ENCODE measurements at regions not wholly inside any gene's neighbourhood (a gene's known extent, or its start where the extent isn't known, plus 50 kb on each side); places are given as distances from the start of the nearest gene placed in this dataset.

DNA sequence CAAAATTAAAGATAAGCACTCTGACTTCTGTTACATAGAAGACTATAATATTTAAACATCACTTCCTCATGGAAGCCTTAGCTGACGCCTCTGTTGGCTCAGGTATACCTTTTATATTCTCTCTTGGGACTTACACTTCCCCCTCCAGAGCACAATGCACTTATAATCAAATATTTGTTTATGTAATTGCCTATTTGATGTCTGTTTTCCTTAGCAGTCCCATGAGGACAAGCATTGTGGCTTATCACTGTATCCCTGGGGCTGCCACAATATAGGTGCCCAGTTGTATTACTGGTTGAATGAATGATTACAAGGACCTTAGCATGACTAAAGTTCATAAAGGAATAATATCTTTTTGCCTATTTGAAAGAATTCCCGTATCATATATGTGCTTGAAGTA is 186.7 kb upstream of the VGLL2 start:
- DNase-seq = no peak

DNA sequence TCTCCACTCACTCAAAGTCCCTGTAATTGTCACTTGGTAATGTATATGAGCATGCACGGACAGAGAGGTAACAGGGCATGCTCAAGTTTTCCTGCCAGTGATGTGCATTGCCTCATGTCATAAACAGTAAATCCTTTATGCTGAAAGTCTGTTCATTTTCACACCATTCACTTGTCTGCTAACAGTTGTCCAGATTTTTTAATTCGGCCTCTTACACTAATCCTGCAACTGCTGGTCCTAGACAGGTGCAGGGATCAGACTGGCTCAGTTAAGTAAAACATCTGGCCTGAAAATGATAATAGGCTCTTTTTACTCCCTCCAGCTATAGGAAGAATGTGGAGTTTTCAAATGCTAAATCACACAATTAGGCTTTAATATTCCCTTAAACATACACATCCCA is 185.4 kb upstream of the VGLL2 start:
- no peak for DNase-seq

DNA sequence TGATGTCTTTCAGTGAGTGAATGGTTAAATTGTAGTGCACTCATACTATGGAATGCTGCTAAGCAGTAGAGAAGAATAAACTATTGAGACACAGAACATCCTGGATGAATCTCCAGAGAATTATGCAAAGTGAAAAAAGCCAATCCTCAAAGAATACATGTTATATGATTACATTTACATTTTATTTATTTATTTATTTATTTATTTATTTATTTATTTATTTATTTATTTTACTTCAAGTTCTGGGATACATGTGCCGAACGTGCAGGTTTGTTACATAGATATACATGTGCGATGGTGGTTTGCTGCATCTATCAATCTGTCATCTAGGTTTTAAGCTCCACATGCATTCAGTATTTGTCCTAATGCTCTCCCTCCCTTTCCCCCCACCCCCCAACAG is 175.8 kb upstream of the VGLL2 start:
- DNase-seq = no peak

DNA sequence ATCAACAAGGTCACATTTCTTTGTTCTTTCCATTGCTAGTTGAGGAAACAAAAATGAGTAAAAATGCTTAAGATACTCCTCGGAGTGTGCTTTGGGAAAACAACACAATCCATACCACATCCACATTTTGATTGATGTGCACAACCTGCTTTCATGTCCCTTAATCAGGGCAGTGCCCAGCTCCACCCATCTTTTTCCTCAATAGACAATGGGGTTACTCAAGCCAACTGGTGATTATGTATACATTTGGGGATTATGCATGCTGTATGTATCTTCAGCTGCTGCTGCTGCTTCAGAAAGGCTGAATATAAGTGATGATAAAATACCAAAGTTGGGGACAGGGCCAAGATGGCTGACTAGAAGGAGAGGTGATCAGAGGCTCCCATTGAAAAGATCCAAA is 155.2 kb upstream of the VGLL2 start:
- DNase-seq = no peak

DNA sequence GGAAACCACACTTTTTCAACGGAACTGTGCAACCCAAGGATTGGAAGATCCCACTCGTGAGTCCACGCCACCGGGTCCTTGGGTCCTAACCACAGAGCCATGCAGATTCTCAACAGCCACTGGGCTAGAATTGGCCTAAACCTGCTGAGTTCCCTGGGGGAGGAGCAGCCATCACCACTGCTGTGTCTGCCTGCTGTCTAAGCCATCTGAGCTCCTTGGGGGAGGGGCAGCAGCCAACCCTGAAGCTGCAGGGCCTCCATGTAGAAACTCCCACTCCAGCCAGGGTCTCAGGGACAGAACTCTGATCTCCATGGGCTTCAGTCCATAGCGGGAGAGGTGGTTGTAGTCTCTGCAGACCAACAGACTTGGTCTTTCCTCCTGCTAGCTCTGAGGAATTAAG is 154.6 kb upstream of the VGLL2 start:
- no peak for DNase-seq

DNA sequence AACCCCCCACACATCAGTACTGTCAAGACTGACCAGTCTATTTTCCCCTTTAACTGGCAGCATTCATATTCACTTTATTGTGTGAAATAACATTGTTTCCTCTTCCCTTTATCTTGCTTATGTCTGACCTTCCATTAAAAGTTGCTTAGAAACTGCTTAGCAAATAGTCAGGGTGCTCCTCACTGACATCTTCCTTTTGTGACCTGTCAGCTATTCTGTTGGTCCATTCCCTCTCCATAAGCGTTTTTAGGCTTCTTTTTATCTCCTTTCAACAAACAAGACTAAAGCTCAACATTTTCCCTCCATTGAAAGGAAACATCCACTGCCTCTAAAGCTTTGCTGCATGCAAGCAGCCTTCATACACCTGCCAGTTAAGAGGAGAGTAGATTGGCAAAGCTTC is 147.7 kb upstream of the VGLL2 start:
- DNase-seq = no peak

DNA sequence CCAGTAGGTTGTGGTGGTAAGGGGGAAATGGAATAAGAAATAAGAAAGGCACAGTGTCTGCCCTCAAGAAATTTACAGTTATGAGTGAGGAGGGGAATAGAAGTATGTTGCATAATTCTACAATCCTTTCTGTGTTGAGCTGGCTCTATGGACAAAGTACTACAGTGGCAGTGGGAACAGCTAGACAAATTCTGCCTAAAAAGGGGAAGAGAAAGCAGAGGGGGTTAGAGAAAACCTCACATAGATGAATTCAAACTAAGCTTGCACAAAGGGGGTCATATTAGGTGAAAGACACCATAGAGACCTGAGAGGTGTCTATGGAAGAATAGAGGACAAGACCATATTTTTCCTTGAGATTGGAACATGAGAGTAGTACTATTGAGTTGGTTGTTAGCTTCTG is 146.9 kb upstream of the VGLL2 start:
- no peak for DNase-seq

DNA sequence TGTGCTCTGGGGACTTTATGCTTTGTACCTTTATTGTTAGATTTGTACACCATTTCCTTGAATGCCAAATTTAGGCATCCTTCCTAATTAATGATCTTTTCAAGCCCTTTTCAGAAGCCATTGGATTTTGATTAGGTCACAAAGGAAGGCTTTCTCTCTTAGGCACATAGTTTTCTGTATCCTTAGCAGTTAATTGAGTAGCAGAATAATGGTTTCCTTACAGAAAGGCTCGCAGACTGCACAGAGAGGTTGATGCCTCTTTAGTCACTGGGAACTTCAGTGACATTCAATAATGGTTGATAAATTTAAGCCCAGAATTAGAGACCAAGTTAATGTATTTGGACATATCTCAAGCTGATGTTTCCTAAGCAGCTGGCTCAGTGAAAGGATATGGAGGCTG is 139.1 kb upstream of the VGLL2 start:
- DNase-seq = no peak

DNA sequence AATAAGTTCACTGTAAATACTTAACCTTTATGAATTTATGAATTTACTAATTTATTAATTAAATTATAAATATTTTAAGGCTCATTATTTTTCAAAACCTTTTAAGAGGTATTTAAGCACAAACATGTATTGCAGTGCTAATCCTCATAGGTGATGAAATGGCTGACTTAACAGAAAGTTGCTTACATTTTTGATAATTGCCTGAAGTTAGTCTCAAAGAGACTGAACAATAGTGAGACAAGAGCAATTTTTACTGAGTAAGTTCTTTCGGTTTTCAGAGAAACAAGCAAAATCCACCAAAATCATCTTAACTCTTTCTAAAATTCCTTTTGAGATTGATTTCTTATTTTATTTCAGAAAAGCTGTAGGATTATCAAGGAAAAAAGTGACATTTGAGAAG is 137.3 kb upstream of the VGLL2 start:
- no peak for DNase-seq

DNA sequence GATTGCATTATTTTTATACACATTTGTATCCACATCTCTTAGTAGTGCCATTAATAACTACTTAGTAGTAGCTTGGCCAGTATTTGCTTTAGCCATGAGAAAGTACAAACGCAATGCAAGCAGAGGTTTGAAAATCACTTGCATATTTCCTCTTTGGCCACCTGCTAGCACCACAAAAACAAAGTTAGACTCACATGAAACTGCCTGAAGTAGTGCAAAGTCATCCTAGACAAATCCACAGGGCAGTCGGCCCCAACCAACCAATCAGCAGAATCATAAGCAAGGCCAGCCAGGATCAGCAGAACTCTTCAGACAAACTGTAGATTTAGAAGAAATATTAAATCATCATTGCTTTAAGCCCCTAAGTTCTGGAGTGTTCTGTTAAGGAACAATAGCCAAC is 135.2 kb upstream of the VGLL2 start:
- DNase-seq = no peak

DNA sequence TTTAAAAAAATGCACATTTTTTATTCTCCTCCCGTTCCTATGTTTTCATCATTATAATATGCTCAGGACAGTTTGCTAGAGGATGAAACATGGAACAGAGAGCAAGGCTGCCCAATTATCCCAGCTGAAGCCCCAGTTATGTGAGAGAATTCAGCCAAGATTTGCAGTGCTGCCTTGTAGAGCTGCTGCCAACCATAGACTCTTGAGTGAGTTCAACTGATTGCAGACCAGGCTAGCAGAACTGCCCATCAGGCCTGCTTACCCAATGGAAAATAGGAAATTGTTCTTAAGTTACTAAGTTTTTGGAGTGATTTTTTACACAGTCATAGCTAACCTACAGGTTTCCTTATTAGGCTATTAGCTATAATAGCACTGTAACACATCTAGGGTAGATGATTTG is 128.7 kb upstream of the VGLL2 start:
- no peak for DNase-seq

DNA sequence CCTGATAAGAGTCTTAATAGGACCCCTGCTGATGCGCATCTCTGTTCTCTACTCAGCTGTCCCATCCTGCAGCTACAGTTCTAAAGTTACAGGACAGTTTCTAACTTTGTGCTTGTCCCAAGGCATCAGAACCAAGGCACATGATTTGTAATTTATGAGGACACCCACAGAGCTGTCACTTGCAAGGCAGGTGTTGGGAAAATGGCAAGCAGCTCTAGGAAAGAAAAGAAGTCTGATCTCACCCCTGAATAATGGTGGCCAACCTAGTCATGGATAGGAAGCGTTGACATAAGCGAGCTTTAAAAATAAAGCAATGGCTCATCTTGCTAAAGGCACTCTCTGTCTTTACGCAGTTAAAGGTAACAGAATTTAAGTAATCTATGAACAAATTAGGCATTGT is 127.6 kb upstream of the VGLL2 start:
- DNase-seq = no peak

DNA sequence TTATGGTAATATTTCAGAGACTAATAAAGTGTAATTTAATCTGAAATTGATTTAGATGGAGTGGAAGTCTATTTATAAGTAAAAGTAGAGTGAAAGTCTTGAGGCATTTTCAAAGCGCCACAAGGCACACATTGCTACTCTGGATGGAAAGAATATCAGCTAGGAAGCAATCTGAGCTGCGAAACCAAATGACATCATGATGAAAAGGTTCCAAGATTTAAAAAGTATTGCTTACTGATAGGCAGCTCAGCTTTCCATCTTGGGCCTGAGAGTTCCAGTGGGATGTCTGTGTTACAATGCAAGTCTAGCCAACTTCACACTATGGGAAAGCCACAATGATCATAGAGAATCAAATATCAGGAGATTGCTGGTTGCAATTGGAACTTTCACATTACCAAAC is 126.9 kb upstream of the VGLL2 start:
- DNase-seq = no peak

DNA sequence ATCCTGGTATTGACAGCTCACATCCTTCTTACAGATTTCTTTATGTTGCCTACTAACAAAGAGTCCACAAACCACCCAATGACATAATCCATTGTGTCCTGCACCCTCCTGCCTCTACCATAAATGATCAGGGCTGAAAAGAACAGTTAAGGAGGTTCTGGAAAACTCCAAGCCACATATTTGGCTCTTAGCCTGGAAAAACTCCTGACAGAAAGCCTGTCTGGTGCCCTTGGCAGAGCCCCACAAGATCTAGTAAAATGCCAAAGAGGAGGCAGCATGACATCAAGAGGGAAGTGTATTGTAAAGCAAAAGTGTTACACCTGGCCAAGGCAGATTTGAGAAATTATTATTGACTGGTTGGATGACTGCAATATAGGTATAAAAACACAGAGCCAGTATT is 126.4 kb upstream of the VGLL2 start:
- peak in 5 of 14 donors; percentile 2 to 34 (median 3) for DNase-seq

DNA sequence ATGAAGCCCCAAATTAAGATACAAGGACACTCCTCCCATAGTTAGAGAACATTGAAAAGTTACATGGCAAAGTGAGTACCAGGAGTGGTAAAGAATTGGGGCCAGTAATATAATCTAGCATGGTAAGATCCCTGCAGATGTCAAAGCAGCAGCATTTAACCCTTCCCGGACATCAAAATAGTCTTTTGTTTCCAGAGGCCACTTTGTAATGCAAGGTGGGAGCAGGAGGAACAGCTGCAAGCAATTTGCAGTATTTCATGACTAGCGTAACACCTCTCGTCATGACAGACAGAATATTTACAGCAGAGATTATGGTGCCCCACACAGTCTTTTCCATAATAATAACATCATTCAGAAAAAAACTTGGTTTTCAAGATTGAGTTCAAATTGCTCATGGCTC is 123.2 kb upstream of the VGLL2 start:
- no peak for DNase-seq

DNA sequence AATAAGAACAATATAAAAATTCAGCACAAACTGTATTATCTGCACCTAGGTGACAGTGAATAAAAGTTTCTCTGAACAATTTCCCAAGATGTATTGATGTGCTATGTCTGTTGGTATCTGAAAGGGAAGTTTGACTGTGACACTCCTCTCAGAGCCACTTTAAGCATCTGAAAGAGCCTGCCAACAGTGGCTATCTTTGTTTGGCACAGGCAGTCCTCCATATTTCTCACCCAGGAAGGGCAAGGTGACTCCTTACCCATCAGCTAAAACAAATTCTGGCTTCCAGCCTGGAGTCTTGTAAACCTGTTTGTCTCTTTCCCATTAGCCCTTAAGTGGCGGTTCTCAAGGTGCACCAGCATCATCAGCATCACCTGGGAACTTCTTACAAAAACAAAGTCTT is 122.4 kb upstream of the VGLL2 start:
- no peak for DNase-seq

DNA sequence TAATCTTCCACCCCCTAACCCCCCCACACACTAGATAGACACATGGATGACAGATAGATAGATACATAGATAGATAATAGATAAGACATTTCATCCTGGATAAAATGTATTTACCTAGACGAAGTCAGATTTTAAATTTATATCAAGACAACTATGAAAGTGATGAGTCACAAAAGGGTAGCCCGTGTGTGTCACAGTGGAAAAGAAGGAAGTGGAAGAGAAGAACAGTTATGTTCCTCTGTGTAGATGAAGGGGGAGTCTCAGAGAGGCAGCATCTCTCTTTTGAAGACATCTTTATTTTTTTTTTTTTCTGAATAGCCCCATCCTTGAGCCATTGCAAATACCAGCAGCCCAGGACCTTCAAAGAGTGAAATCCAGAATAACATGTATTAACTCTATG is 121.7 kb upstream of the VGLL2 start:
- no peak for DNase-seq

DNA sequence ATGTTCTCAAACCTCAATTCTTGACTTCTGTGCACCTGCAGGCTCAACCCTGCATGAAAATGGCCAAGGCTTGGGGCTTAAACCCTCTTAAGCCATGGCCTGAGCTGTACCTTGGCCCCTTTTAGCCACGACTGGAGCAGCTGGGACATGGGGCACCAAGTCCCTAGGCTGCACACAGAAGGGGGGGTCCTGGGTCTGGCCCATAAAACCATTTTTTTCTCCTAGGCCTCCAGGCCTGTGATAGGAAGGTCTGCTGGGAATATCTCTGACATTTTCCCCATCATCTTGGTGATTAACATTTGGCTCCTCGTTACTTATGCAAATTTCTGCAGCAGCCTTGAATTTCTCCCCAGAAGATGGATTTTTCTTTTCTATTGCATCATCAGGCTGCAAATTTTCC is 119.4 kb upstream of the VGLL2 start:
- no peak for DNase-seq

DNA sequence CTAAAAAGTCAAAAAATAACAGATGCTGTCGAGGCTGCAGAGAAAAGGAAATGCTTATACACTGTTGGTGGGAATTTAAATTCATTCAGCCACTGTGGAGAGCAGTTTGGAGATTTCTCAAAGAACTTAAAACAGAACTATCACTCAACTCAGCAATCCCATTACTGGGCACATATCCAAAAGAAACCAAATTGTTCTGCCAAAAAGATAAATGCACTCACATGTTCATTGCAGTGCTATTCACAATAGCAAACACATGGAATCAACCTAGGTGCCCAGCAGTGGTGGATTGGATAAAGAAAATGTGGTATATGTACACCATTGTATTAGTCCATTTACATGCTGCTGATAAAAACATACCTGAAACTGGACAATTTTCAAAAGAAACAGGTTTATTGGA is 116.0 kb upstream of the VGLL2 start:
- DNase-seq = no peak

DNA sequence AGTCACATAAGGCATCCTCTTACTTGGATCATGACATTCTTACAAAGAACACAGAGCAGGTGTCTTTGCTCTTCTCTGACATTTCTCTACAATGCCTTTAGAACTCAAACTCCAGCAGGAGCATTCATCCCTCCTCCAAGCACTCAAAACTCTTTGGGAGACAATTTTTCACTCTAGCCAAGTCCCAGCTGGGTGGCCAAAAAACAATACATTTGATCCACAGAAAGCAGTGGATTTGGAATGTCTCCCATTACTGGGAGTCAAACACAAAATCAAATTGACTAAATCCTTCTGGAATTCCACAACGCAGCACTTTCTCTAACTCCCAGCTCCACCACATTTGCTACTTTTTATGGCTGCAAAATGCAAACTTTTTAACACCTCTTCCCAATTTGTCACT is 108.6 kb upstream of the VGLL2 start:
- no peak for DNase-seq

DNA sequence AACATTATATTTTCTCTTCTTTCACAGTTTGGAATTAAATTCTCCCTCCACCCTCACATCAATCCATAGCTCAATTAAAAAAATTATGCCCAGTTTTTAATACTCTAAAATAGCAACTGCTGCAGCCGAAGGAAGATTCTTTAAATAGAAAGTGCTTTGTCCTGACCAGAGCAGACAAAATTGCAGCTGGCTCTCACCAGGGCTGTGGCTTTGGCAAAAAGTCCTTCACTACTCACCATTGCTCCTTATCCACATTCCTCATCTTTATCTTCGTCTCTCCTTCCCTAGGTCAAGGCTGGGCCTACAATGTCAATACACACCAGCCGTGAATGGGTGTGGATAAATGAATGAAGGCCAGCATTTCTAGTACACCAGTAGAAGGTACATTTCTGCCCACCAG is 107.9 kb upstream of the VGLL2 start:
- no peak for DNase-seq

DNA sequence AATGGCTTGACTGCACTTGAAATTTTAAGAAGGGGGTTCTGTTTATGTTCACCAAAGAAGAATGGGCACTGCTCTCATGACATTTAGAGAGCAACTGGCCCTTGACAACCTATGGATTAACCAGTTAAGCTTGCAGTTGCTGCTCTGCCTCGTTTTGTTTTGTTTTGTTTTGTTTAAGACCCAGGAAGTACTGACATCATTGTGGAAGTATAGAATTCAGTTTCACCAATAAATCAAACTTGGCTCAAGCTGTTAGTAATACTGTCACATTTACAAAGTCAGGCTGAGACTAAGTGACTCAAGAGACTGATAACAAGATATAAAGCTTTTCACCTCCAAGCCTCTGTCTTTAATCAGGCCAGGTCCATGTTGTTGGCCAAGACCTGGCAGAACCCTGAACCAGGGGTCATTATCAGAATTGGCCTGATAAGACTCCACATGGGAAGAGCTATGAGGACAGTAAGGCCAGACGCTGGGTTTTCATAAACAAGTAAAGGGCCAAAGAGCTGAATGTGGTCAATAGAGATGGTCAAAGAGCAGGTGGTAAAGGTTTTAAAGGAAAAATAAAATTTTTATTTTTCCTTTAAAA is 99.4 kb upstream of the VGLL2 start:
- no peak for DNase-seq

DNA sequence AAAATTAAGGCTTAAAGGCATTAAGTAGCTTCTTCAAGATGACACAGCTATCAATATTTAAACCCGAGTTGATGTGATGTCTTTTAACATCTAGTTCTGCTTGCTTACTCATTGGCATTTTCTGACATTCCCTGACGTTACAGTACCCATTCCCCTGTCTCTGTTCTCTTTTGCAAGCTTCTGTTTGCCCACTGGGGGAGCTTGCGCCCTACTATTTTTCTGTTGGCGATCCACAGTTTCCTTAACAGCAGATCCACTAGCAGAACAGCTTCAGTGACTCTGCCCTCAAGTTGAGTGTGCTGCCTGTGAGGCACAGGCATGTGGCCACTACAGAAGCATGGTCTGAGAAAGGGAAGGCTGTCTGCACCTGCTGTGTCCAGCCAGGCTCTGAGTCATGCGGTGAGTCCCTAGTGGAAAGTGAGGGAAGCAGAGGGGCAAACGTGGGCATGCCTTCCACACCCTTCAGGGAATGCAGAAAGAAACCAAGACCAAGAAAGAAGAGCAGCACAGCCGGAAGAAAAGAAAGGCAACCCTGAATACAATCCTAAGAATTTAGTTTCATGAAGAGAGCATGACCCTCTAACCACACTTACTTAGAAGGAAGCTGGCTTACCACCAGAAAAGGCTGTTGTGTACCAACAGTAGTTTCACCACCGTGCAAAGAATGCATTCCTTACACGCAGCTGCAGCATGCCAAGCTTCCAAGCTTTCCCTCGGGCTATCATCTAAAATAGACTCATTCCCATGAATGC is 97.7 kb upstream of the VGLL2 start:
- no peak for DNase-seq

DNA sequence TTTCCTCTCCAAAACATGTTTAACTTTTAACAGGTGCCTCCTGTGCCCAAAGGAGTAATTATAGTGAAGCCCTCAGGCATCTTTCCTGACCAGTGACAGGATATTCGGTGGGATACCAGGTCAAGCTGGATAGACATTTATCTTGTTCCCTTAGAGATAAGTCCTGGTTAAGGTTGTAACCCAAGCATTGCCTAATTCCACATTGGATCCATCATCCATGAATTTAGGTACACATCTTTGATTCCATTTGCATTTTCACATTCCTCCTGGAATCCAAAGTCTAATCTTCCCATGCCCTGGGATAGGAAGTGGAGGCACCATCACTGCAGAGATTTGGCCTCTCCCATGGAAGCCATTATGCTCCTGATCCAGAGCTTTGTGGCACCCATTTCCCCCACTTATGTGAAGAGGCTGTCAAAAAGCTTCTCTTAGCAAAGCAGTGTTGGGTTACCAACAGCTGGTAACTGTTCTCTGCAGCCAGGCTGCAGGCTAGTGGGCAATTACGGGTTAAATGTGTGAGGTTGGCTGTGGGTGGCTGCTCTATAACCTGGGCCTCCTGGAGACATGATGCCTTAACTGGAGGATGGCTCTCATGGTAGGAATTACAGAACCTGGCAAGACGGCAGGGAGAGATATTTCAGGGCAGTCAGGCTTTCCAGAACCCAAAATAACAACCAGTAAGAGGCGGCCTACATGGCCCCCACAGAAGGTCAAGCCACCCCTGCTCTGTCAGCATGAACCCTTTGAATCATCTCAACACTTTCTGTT is 96.9 kb upstream of the VGLL2 start:
- no peak for DNase-seq
